IMR-90 (cell line): ENCODE measurements at regions not wholly inside any gene's neighbourhood (a gene's known extent, or its start where the extent isn't known, plus 50 kb on each side); places are given as distances from the start of the nearest gene placed in this dataset.
A peak's percentile ranks its signal among the peaks of the same experiment; 100 is the strongest.

Experiments
- ATAC-seq: fragments of 200-7000 bp; cut with Tn5 transposase; 2 replicates; pipeline ENCODE4 v1.9.1; 2020; ENCODE audit warnings: low read depth, mild to moderate bottlenecking, moderate library complexity
- BruUV-seq: library from RNA; stranded (reverse); fragments of 400-500 nt; replicated peaks from 2 replicates; lab custom pipeline; 2021; lab: Mats Ljungman, UMichigan
- CTCF ChIA-PET: fragments of 300-600 bp; formaldehyde crosslinking; extraction: SDS; loops from one replicate; lab custom pipeline; 2021; ENCODE audit warnings: antibody characterized with exemption; lab: Yijun Ruan, JAX
- POLR2A ChIA-PET: fragments of 300-600 bp; sonication (Branson Sonifier 250); formaldehyde crosslinking; loops from one replicate; lab custom pipeline; 2022; ENCODE audit warnings: antibody characterized with exemption; ENCODE audit not compliant: unreplicated experiment; lab: Charles Lee
- DNase-seq: peaks from one replicate; pipeline ENCODE4 v3.0.0; 2013
- H2AFZ ChIP-seq: replicated peaks from 2 replicates; pipeline ENCODE3; 2013; ENCODE audit warnings: low read length, mild to moderate bottlenecking; ENCODE audit not compliant: poor library complexity
- H2AK5ac ChIP-seq: 2 replicates; pipeline ENCODE4 v1.6.1; 2013; ENCODE audit warnings: low read depth, low read length, inconsistent platforms
- H2AK9ac ChIP-seq: replicated peaks from 2 replicates; pipeline ENCODE3; 2013; ENCODE audit warnings: mild to moderate bottlenecking, low read depth, low read length, moderate library complexity; ENCODE audit not compliant: poor library complexity
- H2BK120ac ChIP-seq: 2 replicates; pipeline ENCODE4 v1.6.1; 2013; ENCODE audit warnings: low read depth, low read length, inconsistent platforms
- H2BK15ac ChIP-seq: 3 replicates; pipeline ENCODE4 v1.6.1; 2013; ENCODE audit warnings: low read depth, low read length, inconsistent platforms
- H2BK20ac ChIP-seq: 2 replicates; pipeline ENCODE4 v1.6.1; 2013; ENCODE audit warnings: low read depth, mild to moderate bottlenecking, inconsistent platforms, low read length, moderate library complexity
- H2BK5ac ChIP-seq: 2 replicates; pipeline ENCODE4 v1.6.1; 2013; ENCODE audit warnings: mild to moderate bottlenecking, low read depth, low read length, inconsistent platforms; ENCODE audit not compliant: poor library complexity, severe bottlenecking
- H3K14ac ChIP-seq: replicated peaks from 2 replicates; pipeline ENCODE4 v1.6.1; 2013; ENCODE audit warnings: low read depth, low read length, inconsistent platforms
- H3K18ac ChIP-seq: 2 replicates; pipeline ENCODE4 v1.6.1; 2013; ENCODE audit warnings: low read depth, low read length, control low read depth
- H3K23ac ChIP-seq: 2 replicates; pipeline ENCODE4 v1.6.1; 2013; ENCODE audit warnings: low read depth, low read length, inconsistent platforms
- H3K27ac ChIP-seq: 2 replicates; pipeline ENCODE4 v1.5.1; 2013; ENCODE audit warnings: mild to moderate bottlenecking, control low read depth, low read length; ENCODE audit not compliant: insufficient read depth
- H3K27me3 ChIP-seq: 2 replicates; pipeline ENCODE4 v1.6.1; 2013; ENCODE audit warnings: low read length; ENCODE audit not compliant: control insufficient read depth, insufficient read depth
- H3K36me3 ChIP-seq: 2 replicates; pipeline ENCODE4 v1.6.1; 2013; ENCODE audit warnings: low read length, mixed read lengths; ENCODE audit not compliant: control insufficient read depth, insufficient read depth
- H3K4ac ChIP-seq: 2 replicates; pipeline ENCODE4 v1.6.1; 2013; ENCODE audit warnings: low read depth, low read length, inconsistent platforms
- H3K4me1 ChIP-seq: 2 replicates; pipeline ENCODE4 v1.6.1; 2013; ENCODE audit warnings: low read length, mixed read lengths; ENCODE audit not compliant: control insufficient read depth, insufficient read depth
- H3K4me2 ChIP-seq: 2 replicates; pipeline ENCODE4 v1.6.1; 2013; ENCODE audit warnings: low read depth, mild to moderate bottlenecking, control low read depth, low read length, moderate library complexity
- H3K4me3 ChIP-seq: 2 replicates; pipeline ENCODE4 v1.5.1; 2013; ENCODE audit warnings: low read depth, mild to moderate bottlenecking, control low read depth, low read length, moderate library complexity; ENCODE audit not compliant: insufficient read depth
- H3K56ac ChIP-seq: 2 replicates; pipeline ENCODE4 v1.6.1; 2013; ENCODE audit warnings: low read length, inconsistent platforms; ENCODE audit not compliant: insufficient read depth; ENCODE audit errors: extremely low read depth
- H3K79me1 ChIP-seq, 2 experiments: 2 replicates each; pipeline ENCODE4 v1.6.1; 2013; ENCODE audit warnings: low read length in 2 of 2, inconsistent platforms in 1 of 2, low read depth in 1 of 2
- H3K9ac ChIP-seq: 2 replicates; pipeline ENCODE4 v1.6.1; 2013; ENCODE audit warnings: low read depth, low read length, control low read depth
- H3K9me1 ChIP-seq: 2 replicates; pipeline ENCODE4 v1.6.1; 2013; ENCODE audit warnings: low read length, inconsistent platforms; ENCODE audit not compliant: insufficient read depth
- H3K9me3 ChIP-seq: 2 replicates; pipeline ENCODE4 v1.6.1; 2013; ENCODE audit warnings: low read length; ENCODE audit not compliant: control insufficient read depth, insufficient read depth
- H4K20me1 ChIP-seq: 2 replicates; pipeline ENCODE4 v1.6.1; 2013; ENCODE audit warnings: low read length, inconsistent platforms; ENCODE audit not compliant: insufficient read depth
- H4K5ac ChIP-seq: 2 replicates; pipeline ENCODE4 v1.6.1; 2013; ENCODE audit warnings: mild to moderate bottlenecking, low read depth, low read length, control low read depth
- H4K8ac ChIP-seq, 2 experiments: 2 replicates each; pipeline ENCODE4 v1.6.1; 2013; ENCODE audit warnings: low read depth in 2 of 2, low read length in 2 of 2, control low read depth in 1 of 2, inconsistent platforms in 1 of 2
- H4K91ac ChIP-seq: 2 replicates; pipeline ENCODE4 v1.6.1; 2013; ENCODE audit warnings: low read depth, low read length, inconsistent platforms; ENCODE audit not compliant: insufficient read depth
- BHLHE40 ChIP-seq: fragments of 150-350 bp; IDR thresholded peaks from 2 replicates; pipeline ENCODE4 v1.6.1; 2016; ENCODE audit warnings: mild to moderate bottlenecking, low read depth, low read length
- CEBPB ChIP-seq: IDR thresholded peaks from 2 replicates; pipeline ENCODE4 v1.6.1; 2012; ENCODE audit warnings: low read depth, low read length, improper control_type of control experiment
- CHD1 ChIP-seq: IDR thresholded peaks from 2 replicates; pipeline ENCODE4 v1.6.1; 2012; ENCODE audit warnings: low read depth, low read length, improper control_type of control experiment
- FOS ChIP-seq: fragments of 150-350 bp; IDR thresholded peaks from 2 replicates; pipeline ENCODE4 v1.6.1; 2016; ENCODE audit warnings: low read depth, low read length
- MAFK ChIP-seq: IDR thresholded peaks from 2 replicates; pipeline ENCODE4 v1.6.1; 2012; ENCODE audit warnings: low read depth, low read length, improper control_type of control experiment
- MAZ ChIP-seq: IDR thresholded peaks from 2 replicates; pipeline ENCODE4 v1.6.1; 2012; ENCODE audit warnings: low read depth, mild to moderate bottlenecking, low read length, improper control_type of control experiment, moderate library complexity, borderline replicate concordance
- MXI1 ChIP-seq: IDR thresholded peaks from 2 replicates; pipeline ENCODE4 v1.6.1; 2012; ENCODE audit warnings: low read depth, mild to moderate bottlenecking, low read length, moderate library complexity, borderline replicate concordance
- NFE2L2 ChIP-seq: fragments of 150-350 bp; IDR thresholded peaks from 2 replicates; pipeline ENCODE4 v1.6.1; 2016; ENCODE audit warnings: low read depth, mild to moderate bottlenecking, low read length
- POLR2A ChIP-seq: IDR thresholded peaks from 2 replicates; pipeline ENCODE4 v1.6.1; 2012; ENCODE audit warnings: mild to moderate bottlenecking, low read depth, low read length
- RAD21 ChIP-seq: IDR thresholded peaks from 2 replicates; pipeline ENCODE4 v1.6.1; 2012; ENCODE audit warnings: low read length, improper control_type of control experiment
- RCOR1 ChIP-seq: IDR thresholded peaks from 2 replicates; pipeline ENCODE4 v1.6.1; 2012; ENCODE audit warnings: mild to moderate bottlenecking, low read length, improper control_type of control experiment; ENCODE audit not compliant: insufficient replicate concordance
- RFX5 ChIP-seq: IDR thresholded peaks from 2 replicates; pipeline ENCODE4 v1.8.0; 2012; ENCODE audit warnings: low read depth, mild to moderate bottlenecking, low read length, moderate library complexity
- SMC3 ChIP-seq: fragments of 150-350 bp; IDR thresholded peaks from 2 replicates; pipeline ENCODE4 v1.6.1; 2016; ENCODE audit warnings: low read depth, mild to moderate bottlenecking, antibody characterized with exemption, low read length, moderate library complexity
- WGBS, 2 experiments: methylation state at CpG; one replicate each; pipeline versions ENCODE4 v1.1.5 to v1.1.7; 2013; ENCODE audit warnings: missing lambda C conversion rate in 2 of 2; ENCODE audit not compliant: insufficient read length in 1 of 2; ENCODE audit errors: extremely low coverage in 2 of 2; 5-methylcytosine and 5-hydroxymethylcytosine counted together
- dilution Hi-C: fragments of 300-500 bp; cut with HindIII; formaldehyde crosslinking; loops from one replicate; pipeline ENCODE4 v1.14.3; 2018; ENCODE audit warnings: low sequenced_read_pairs; ENCODE audit not compliant: unreplicated experiment
- in situ Hi-C: fragments of 300-500 bp; cut with MboI; formaldehyde crosslinking; loops from 3 replicates; pipeline ENCODE4 v1.14.3; 2019; ENCODE audit warnings: low sequenced_read_pairs, inconsistent platforms, mixed read lengths
- intact Hi-C: fragments of 100-400 bp; cut with micrococcal nuclease; formaldehyde crosslinking; loops from 2 replicates; pipeline ENCODE4 v1.10.0; 2022
- TF ChIP-seq, protein P1 (sequence below): conservative IDR thresholded peaks from 2 replicates; pipeline ENCODE4 v1.5.1; 2012; ENCODE audit warnings: mild to moderate bottlenecking, low read depth, low read length, improper control_type of control experiment
- TF ChIP-seq, protein P2 (sequence below): fragments of 150-350 bp; IDR thresholded peaks from 2 replicates; pipeline ENCODE4 v1.6.1; 2017; ENCODE audit warnings: mild to moderate bottlenecking, antibody characterized with exemption, low read length, low read depth
- TF ChIP-seq, protein P3 (sequence below): fragments of 150-350 bp; IDR thresholded peaks from 2 replicates; pipeline ENCODE4 v1.6.1; 2016; ENCODE audit warnings: low read depth, mild to moderate bottlenecking, low read length, moderate library complexity, borderline replicate concordance

GRCh38 chr20:48293671-48294070 is 508.4 kb upstream of the SULF2 start:
- Histone ChIP-seq H3K27ac (no peak overlapping the region), H2AK5ac (no peak overlapping the region), H2BK120ac (no peak overlapping the region), H3K4me1 (peaks cover 11% of the 10 kb centered on the region), H3K9ac (no peak overlapping the region), H3K4me2 (no peak overlapping the region), H2BK20ac (0 out of 2 replicates have a peak overlapping the region, but pooled peaks have one; percentile 18), H2BK15ac (no peak overlapping the region), H2BK5ac (no peak overlapping the region), H3K18ac (no peak overlapping the region), H2AK9ac (no peak overlapping the region), H4K91ac (0 out of 2 replicates have a peak overlapping the region, but pooled peaks have one; percentile 12), H3K4me3 (no peak overlapping the region), H3K4ac (0 out of 2 replicates have a peak overlapping the region, but pooled peaks have one; percentile 7), H2AFZ (no peak overlapping the region), H3K14ac (no peak overlapping the region), H3K9me3 (0 out of 2 replicates have a peak, but pooled peaks cover 3% of the 10 kb centered on the region), H4K5ac (no peak overlapping the region), H4K20me1 (no peaks in the 10 kb centered on the region), H3K9me1 (peaks cover 18% of the 10 kb centered on the region; the same call in 1 of the 2 replicates), H3K79me1 (no peaks in the 10 kb centered on the region), H3K36me3 (no peaks in the 10 kb centered on the region), H4K8ac (no peak overlapping the region), H3K56ac (no peak overlapping the region), H3K27me3 (peaks cover 4% of the 10 kb centered on the region; the same call in 1 of the 2 replicates), H3K23ac (no peak overlapping the region)
- CTCF ChIA-PET: interaction anchor here (1.0 kb wide), 1 partner anchor 11 kb away, joined by 3 read pairs; no protein-coding TSS in a partner anchor
- TF ChIP-seq MAZ: no peak
- TF ChIP-seq FOS: no peak
- no peak for TF ChIP-seq NFE2L2
- TF ChIP-seq RAD21: no peak
- TF ChIP-seq CEBPB: no peak
- TF ChIP-seq RCOR1: no peak
- TF ChIP-seq MAFK: no peak
- TF ChIP-seq, protein P1, sequence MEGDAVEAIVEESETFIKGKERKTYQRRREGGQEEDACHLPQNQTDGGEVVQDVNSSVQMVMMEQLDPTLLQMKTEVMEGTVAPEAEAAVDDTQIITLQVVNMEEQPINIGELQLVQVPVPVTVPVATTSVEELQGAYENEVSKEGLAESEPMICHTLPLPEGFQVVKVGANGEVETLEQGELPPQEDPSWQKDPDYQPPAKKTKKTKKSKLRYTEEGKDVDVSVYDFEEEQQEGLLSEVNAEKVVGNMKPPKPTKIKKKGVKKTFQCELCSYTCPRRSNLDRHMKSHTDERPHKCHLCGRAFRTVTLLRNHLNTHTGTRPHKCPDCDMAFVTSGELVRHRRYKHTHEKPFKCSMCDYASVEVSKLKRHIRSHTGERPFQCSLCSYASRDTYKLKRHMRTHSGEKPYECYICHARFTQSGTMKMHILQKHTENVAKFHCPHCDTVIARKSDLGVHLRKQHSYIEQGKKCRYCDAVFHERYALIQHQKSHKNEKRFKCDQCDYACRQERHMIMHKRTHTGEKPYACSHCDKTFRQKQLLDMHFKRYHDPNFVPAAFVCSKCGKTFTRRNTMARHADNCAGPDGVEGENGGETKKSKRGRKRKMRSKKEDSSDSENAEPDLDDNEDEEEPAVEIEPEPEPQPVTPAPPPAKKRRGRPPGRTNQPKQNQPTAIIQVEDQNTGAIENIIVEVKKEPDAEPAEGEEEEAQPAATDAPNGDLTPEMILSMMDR: no peak
- TF ChIP-seq, protein P2, sequence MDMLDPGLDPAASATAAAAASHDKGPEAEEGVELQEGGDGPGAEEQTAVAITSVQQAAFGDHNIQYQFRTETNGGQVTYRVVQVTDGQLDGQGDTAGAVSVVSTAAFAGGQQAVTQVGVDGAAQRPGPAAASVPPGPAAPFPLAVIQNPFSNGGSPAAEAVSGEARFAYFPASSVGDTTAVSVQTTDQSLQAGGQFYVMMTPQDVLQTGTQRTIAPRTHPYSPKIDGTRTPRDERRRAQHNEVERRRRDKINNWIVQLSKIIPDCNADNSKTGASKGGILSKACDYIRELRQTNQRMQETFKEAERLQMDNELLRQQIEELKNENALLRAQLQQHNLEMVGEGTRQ: no peak
- TF ChIP-seq RFX5: no peak
- no peak for TF ChIP-seq SMC3
- TF ChIP-seq POLR2A: no peak
- no peak for TF ChIP-seq CHD1
- TF ChIP-seq, protein P3, sequence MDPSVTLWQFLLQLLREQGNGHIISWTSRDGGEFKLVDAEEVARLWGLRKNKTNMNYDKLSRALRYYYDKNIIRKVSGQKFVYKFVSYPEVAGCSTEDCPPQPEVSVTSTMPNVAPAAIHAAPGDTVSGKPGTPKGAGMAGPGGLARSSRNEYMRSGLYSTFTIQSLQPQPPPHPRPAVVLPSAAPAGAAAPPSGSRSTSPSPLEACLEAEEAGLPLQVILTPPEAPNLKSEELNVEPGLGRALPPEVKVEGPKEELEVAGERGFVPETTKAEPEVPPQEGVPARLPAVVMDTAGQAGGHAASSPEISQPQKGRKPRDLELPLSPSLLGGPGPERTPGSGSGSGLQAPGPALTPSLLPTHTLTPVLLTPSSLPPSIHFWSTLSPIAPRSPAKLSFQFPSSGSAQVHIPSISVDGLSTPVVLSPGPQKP: no peak
- TF ChIP-seq MXI1: no peak
- no peak for TF ChIP-seq BHLHE40
- WGBS, 2 experiments: 100% methylated on average over 2 of the region's 4 CpGs; no CpG with 5 or more reads in 1 of the 2 experiments
- dilution Hi-C loops (no loop called here), in situ Hi-C loops (loop anchor here (10.0 to 25.0 kb wide), 2 partner anchors 609 to 619 kb away; partner anchors contain the start of gene ARFGEF2), intact Hi-C loops (loop anchor here (2.0 to 10.0 kb wide), 2 partner anchors 509 to 615 kb away; partner anchors contain the start of gene SULF2)
- POLR2A ChIA-PET: no interaction called here
- no TSS peak for BruUV-seq
- DNase-seq: no peak
- ATAC-seq: no peak
